Heart left ventricle (tissue), 16 donors: ENCODE measurements at regions not wholly inside any gene's neighbourhood (a gene's known extent, or its start where the extent isn't known, plus 50 kb on each side); places are given as distances from the start of the nearest gene placed in this dataset.

Experiments
- ATAC-seq, 4 donors: fragments of 200-7000 bp; cut with Tn5 transposase; one replicate each; pipeline ENCODE4 v1.9.1; 2020 to 2022; ENCODE audit warnings: moderate library complexity in 4 of 4, mild to moderate bottlenecking in 3 of 4, moderate number of reproducible peaks in 1 of 4
- DNase-seq, 5 donors: peaks; one replicate each; pipeline ENCODE4 v3.0.0-alpha.2; 2020
- H3K27ac ChIP-seq, 12 donors: fragments of 200-600 bp; sonication (generic) in 4 of 12; one replicate each; pipeline versions ENCODE4 v1.5.0 to v1.8.0; 2016 to 2022; ENCODE audit warnings: mild to moderate bottlenecking in 2 of 12
- H3K27me3 ChIP-seq, 9 donors: fragments of 200-600 bp; sonication (generic) in 2 of 9; one replicate each; pipeline versions ENCODE4 v1.5.1 to v1.8.0; 2016 to 2022; ENCODE audit warnings: mild to moderate bottlenecking in 3 of 9
- H3K36me3 ChIP-seq, 9 donors: fragments of 200-600 bp; sonication (generic) in 2 of 9; one replicate each; pipeline versions ENCODE4 v1.5.0 to v1.8.0; 2018 to 2022; ENCODE audit warnings: mild to moderate bottlenecking in 2 of 9
- H3K4me1 ChIP-seq, 12 donors: fragments of 200-600 bp; sonication (generic) in 4 of 12; one replicate each; pipeline versions ENCODE4 v1.5.0 to v1.8.0; 2016 to 2022; ENCODE audit warnings: mild to moderate bottlenecking in 3 of 12
- H3K4me3 ChIP-seq, 12 donors: fragments of 200-600 bp; sonication (generic) in 4 of 12; one replicate each; pipeline versions ENCODE4 v1.5.0 to v1.8.0; 2017 to 2022; ENCODE audit warnings: mild to moderate bottlenecking in 9 of 12, moderate library complexity in 4 of 12
- H3K9me3 ChIP-seq, 12 donors: fragments of 200-600 bp; sonication (generic) in 4 of 12; one replicate each; pipeline versions ENCODE4 v1.5.0 to v1.8.0; 2016 to 2022; ENCODE audit warnings: mild to moderate bottlenecking in 1 of 12
- POLR2A ChIP-seq, 2 donors: fragments of 450-650 bp; IDR thresholded peaks; one replicate each; pipeline ENCODE4 v1.6.1; 2017; ENCODE audit warnings: antibody characterized with exemption in 2 of 2, mild to moderate bottlenecking in 2 of 2, moderate library complexity in 2 of 2
- WGBS, 4 donors: extraction: QIAGEN DNeasy Blood & Tissue Kit in 2 of 4; methylation state at CpG; one replicate each; pipeline versions ENCODE4 v1.1.5 to v1.1.7; 2013 to 2018; 5-methylcytosine and 5-hydroxymethylcytosine counted together
- intact Hi-C, 10 donors: fragments of 100-400 bp; cut with DNase I; formaldehyde crosslinking; loops; one replicate each; pipeline versions ENCODE4 v1.11.1 to v1.14.2; 2022
- TF ChIP-seq, protein P1 (sequence below), 12 donors: fragments of 200-600 bp; sonication (generic) in 4 of 12; IDR thresholded peaks; one replicate each; pipeline versions ENCODE4 v1.5.0 to v1.8.0; 2018 to 2022; ENCODE audit warnings: antibody characterized with exemption in 12 of 12, mild to moderate bottlenecking in 5 of 12
- donor health status: ischemic (EF 13 %, LVEDD 7.1; RV severe dilation, severe dysfunction).
- donor health status: healthy with polysubstance abuse.
- donor health status: DM: no; HTN: yes; CAD: no.
- donor health status: DM: no; HTN: no; CAD: no.
- donor health status: ischemic (EF 25% LVEDD 6.9; RV normal size, moderate dysfunction).
- donor health status: ischemic (EF 25% LVEDD 5.7; RV mildly dilated, moderate dysfunction).
- donor health status: healthy.
- donor health status: DM: yes; HTN: yes; CAD: no.
- donor health status: ischemic (EF 35%, LVEDD 5.7; RV mildly dilated, moderate dysfunction).
- donor health status: nonischemic (EF 11% LVEDD 7.7; RV severe dilation, severe dysfunction).
- donor health status: DM: yes; HTN: yes; CAD: no.
- donor health status: PGD.
- donor health status: ischemic (EF 29% LVEDD 5.4; RV normal size, mild dysfunction).
- donor health status: nonischemic (EF 23%, LVEDD 6.1; RV moderate dilation, normal function).

DNA sequence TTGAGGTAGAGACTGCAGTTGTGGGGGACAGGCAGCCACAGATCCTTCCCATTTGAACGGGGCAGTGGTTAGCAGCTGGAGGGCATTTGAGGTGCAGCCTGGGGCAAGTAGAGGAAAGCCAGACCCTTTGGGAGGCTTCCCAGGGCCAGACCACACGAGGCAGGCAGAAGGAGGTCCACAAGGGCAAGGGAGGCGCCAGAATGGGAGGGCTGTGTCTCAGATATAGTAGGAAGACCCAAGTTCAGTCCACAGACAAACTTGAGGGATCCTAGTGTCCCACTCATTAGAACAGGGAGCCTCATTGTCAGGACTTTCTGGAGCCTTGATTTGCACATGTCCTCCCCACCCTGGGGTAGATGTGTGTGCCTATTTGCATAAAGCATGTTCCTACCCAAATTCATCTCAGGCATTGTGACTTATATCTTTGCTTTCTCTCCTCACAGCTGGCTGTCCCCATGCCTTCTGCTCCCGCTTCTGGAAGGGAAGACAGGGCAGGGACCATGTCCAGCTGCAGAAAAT lies 166.0 kb downstream of the VEGFA start:
- intact Hi-C loops: no loop called here
- Histone ChIP-seq H3K27ac (no peak overlapping the region), H3K4me3 (no peak overlapping the region), H3K4me1 (peaks cover 0 to 13% (median 0%) of the 10 kb centered on the region in 12 donors), H3K9me3 (no peaks in the 10 kb centered on the region), H3K27me3 (no peaks in the 10 kb centered on the region), H3K36me3 (no peaks in the 10 kb centered on the region)
- DNase-seq (no peak), ATAC-seq (no peak)
- WGBS, 4 donors: 70 to 81% (median 78%) methylated on average over 4 of the region's 4 CpGs
- TF ChIP-seq POLR2A (IDR thresholded peaks at IDR 0.05): no peak

DNA sequence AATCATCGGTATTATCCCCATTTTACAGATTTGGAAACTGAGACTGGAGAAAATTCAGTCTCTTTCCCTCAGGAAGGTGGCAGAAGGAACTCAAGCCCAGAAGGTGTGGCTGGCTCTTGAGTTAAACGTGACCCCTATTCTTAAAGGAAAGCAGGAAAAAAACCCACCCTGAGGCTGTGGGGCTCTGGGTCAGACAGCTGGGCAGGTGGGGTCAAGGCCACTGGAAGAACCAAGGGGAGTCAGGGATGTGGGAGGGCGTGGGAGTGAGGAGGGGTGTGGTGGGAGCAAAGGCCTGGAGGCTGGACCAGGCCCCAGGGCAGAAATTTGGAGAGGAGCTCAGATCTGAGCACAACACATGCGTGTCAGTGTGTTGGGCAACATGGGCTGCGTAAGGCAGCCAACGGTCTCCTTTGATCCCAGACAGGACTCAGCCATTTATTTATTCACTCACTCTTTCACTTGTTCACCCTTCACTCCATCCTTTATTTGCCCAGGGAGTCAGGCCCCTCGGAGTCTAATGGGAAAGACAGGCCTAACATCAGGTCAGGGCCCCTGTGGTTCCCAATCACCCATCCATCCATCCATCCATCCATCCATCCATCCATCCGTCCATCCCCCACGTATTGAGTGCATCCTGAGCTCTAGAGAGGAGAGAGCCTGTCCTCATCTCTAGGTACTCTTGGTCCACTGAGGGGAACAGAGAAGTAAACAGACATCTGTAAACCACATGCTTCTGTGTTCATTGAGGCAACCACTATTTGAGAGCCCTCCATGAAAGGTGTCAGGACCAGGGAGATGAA lies 165.0 kb downstream of the VEGFA start:
- DNase-seq (no peak), ATAC-seq (no peak)
- Histone ChIP-seq H3K9me3 (no peaks in the 10 kb centered on the region), H3K4me1 (peaks cover 0 to 13% (median 0%) of the 10 kb centered on the region in 12 donors), H3K4me3 (no peak overlapping the region), H3K27me3 (no peaks in the 10 kb centered on the region), H3K36me3 (no peaks in the 10 kb centered on the region), H3K27ac (no peak overlapping the region)
- TF ChIP-seq, protein P1, sequence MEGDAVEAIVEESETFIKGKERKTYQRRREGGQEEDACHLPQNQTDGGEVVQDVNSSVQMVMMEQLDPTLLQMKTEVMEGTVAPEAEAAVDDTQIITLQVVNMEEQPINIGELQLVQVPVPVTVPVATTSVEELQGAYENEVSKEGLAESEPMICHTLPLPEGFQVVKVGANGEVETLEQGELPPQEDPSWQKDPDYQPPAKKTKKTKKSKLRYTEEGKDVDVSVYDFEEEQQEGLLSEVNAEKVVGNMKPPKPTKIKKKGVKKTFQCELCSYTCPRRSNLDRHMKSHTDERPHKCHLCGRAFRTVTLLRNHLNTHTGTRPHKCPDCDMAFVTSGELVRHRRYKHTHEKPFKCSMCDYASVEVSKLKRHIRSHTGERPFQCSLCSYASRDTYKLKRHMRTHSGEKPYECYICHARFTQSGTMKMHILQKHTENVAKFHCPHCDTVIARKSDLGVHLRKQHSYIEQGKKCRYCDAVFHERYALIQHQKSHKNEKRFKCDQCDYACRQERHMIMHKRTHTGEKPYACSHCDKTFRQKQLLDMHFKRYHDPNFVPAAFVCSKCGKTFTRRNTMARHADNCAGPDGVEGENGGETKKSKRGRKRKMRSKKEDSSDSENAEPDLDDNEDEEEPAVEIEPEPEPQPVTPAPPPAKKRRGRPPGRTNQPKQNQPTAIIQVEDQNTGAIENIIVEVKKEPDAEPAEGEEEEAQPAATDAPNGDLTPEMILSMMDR (IDR thresholded peaks at IDR 0.05): no peak
- TF ChIP-seq POLR2A (IDR thresholded peaks at IDR 0.05): no peak
- intact Hi-C loops: no loop called here
- 71 to 87% (median 84%) methylated on average over 9 of the region's 9 CpGs for WGBS, 4 donors

DNA sequence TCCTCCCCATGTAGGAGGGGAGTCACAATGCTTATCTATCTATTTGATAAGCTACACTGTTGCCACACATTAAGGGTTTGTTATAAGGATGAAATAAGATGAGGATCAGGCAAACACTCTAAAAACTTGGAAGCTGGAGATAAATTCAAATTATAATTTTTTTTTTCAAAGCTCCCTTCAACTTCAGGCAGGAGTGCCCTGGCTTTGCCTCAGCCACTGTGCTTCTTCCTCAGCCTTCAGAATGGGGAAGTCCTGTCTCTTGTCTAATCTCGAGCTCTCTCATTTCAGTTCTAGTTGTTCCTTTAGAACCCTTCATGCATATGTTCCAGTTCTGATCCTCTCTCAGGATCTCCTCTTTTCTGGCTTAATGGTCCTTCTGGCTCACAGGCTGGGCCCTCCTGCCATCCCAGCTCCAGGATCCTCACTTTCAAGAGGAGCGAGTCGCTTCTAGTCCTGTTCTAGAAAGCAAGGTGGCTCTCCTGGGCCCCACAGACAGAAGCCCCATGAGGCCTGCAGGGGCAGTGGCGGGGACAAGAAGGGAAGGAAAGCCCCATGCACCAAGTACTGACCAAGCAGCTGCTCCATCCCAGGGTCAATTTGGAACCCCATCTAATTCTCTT lies 164.3 kb downstream of the VEGFA start:
- WGBS, 4 donors: 92 to 96% (median 95%) methylated on average over 4 of the region's 4 CpGs
- H3K9me3 ChIP-seq: no peaks in the 10 kb centered on the region
- ATAC-seq (no peak), DNase-seq (no peak)
- intact Hi-C loops: no loop called here
- H3K36me3 ChIP-seq: no peaks in the 10 kb centered on the region
- no peak overlapping the region for H3K27ac ChIP-seq
- H3K27me3 ChIP-seq: no peaks in the 10 kb centered on the region
- H3K4me3 ChIP-seq: no peak overlapping the region
- peaks cover 0 to 13% (median 0%) of the 10 kb centered on the region in 12 donors for H3K4me1 ChIP-seq
- TF ChIP-seq POLR2A (IDR thresholded peaks at IDR 0.05): no peak
- TF ChIP-seq, protein P1 (IDR thresholded peaks at IDR 0.05): no peak

DNA sequence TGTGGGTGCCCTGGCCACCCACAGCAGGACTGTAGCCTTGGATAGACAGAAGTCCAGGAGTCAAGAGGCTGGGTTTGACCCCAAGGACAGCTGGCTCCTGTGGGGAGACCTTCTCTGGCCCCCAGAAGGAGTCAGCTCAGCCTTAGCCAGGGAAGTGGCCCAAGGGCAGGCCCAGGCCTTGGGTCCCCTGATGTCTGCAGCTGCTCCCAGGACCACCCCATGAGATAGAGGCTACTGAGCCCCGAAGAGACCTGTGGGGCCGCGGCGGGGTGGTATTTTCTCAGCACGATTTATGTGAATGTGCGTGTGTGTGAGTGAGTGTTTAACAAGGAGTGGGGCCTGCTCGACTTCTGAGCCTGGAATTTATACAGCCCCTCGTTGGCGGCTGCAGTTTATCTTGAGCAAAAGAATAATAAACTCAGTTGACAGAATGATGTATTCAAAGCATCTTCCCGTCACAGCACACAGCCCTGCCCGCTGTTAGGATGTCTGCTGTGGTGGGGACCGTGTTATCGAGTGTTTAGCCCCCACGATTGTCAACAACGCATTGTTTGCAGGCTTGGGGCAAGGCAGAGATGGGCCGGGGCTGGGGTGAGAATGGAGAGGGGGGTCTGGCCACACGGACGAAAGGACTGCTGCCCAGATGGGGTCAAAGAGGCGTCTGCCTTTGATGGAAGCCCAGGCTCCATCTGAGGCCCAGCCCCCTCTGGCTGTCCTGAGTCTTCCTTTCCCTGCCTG lies 163.3 kb downstream of the VEGFA start:
- Histone ChIP-seq H3K4me3 (no peak overlapping the region), H3K36me3 (no peaks in the 10 kb centered on the region), H3K9me3 (no peaks in the 10 kb centered on the region), H3K4me1 (peaks cover 0 to 13% (median 0%) of the 10 kb centered on the region in 12 donors), H3K27ac (no peak overlapping the region), H3K27me3 (no peaks in the 10 kb centered on the region)
- 78 to 84% (median 80%) methylated on average over 18 to 19 of the region's 19 CpGs for WGBS, 4 donors
- intact Hi-C loops: no loop called here
- TF ChIP-seq POLR2A (IDR thresholded peaks at IDR 0.05): no peak
- TF ChIP-seq, protein P1 (IDR thresholded peaks at IDR 0.05): no peak
- ATAC-seq: no peak
- DNase-seq: no peak
